ENCODE measurements at regions not wholly inside any gene's neighbourhood (a gene's known extent, or its start where the extent isn't known, plus 50 kb on each side); places are given as distances from the start of the nearest gene placed in this dataset.

GRCh38 chr13:88544836-88545235 is 873.7 kb downstream of the SLITRK5 start:
- TF ChIP-seq CTCF (IDR thresholded peaks at IDR 0.05), result no peak
- Mint-ChIP-seq H3K4me1 (no peaks in the 10 kb centered on the region), H3K27me3 (ENCODE audit: low read depth, poor library complexity) (no peaks in the 10 kb centered on the region), H3K27ac (no peak overlapping the region), H3K9me3 (no peaks in the 10 kb centered on the region), H3K36me3 (ENCODE audit: low read depth) (no peaks in the 10 kb centered on the region), H3K4me3 (no peak overlapping the region)
- DNase-seq, result no peak

GRCh38 chr13:88552966-88553365 is 881.8 kb downstream of the SLITRK5 start:
- no peaks in the 10 kb centered on the region for H3K27me3 Mint-ChIP-seq (ENCODE audit: low read depth, poor library complexity)
- no peak overlapping the region for H3K27ac Mint-ChIP-seq
- no peak for DNase-seq
- TF ChIP-seq CTCF (IDR thresholded peaks at IDR 0.05), result no peak
- H3K36me3 Mint-ChIP-seq (ENCODE audit: low read depth), result no peaks in the 10 kb centered on the region
- H3K4me3 Mint-ChIP-seq, result no peak overlapping the region
- H3K4me1 Mint-ChIP-seq, result no peaks in the 10 kb centered on the region
- no peaks in the 10 kb centered on the region for H3K9me3 Mint-ChIP-seq

GRCh38 chr13:88565566-88565965 is 894.4 kb downstream of the SLITRK5 start:
- no peak for TF ChIP-seq CTCF (IDR thresholded peaks at IDR 0.05)
- Mint-ChIP-seq H3K9me3 (no peaks in the 10 kb centered on the region), H3K36me3 (ENCODE audit: low read depth) (no peaks in the 10 kb centered on the region), H3K4me3 (no peak overlapping the region), H3K27me3 (ENCODE audit: low read depth, poor library complexity) (no peaks in the 10 kb centered on the region), H3K4me1 (no peaks in the 10 kb centered on the region), H3K27ac (no peak overlapping the region)
- no peak for DNase-seq

GRCh38 chr13:88585861-88586260 is 914.7 kb downstream of the SLITRK5 start:
- no peak overlapping the region for H3K4me3 Mint-ChIP-seq
- peaks cover 3% of the 10 kb centered on the region for H3K27me3 Mint-ChIP-seq (ENCODE audit: low read depth, poor library complexity)
- no peaks in the 10 kb centered on the region for H3K36me3 Mint-ChIP-seq (ENCODE audit: low read depth)
- H3K27ac Mint-ChIP-seq, result no peak overlapping the region
- H3K9me3 Mint-ChIP-seq, result no peaks in the 10 kb centered on the region
- H3K4me1 Mint-ChIP-seq, result no peaks in the 10 kb centered on the region
- no peak for TF ChIP-seq CTCF (IDR thresholded peaks at IDR 0.05)
- DNase-seq, result no peak

- TF ChIP-seq CTCF (IDR thresholded peaks at IDR 0.05), result no peak
- H3K27me3 Mint-ChIP-seq (ENCODE audit: low read depth, poor library complexity), result peaks cover 2% of the 10 kb centered on the region
- no peak overlapping the region for H3K27ac Mint-ChIP-seq
- no peak overlapping the region for H3K4me3 Mint-ChIP-seq
- no peaks in the 10 kb centered on the region for H3K36me3 Mint-ChIP-seq (ENCODE audit: low read depth)
- no peaks in the 10 kb centered on the region for H3K4me1 Mint-ChIP-seq
- no peaks in the 10 kb centered on the region for H3K9me3 Mint-ChIP-seq
- DNase-seq, result no peak
These were observed 915.1 kb downstream of the SLITRK5 start for GRCh38 chr13:88586263-88586662.

- Mint-ChIP-seq H3K9me3 (peaks cover 17% of the 10 kb centered on the region), H3K36me3 (ENCODE audit: low read depth) (no peaks in the 10 kb centered on the region), H3K4me3 (no peak overlapping the region), H3K27me3 (ENCODE audit: low read depth, poor library complexity) (no peaks in the 10 kb centered on the region), H3K27ac (no peak overlapping the region), H3K4me1 (no peaks in the 10 kb centered on the region)
- no peak for TF ChIP-seq CTCF (IDR thresholded peaks at IDR 0.05)
- no peak for DNase-seq
These were observed 919.4 kb downstream of the SLITRK5 start for GRCh38 chr13:88590574-88590973.
